GM12892 (cell line): ENCODE measurements at regions not wholly inside any gene's neighbourhood (a gene's known extent, or its start where the extent isn't known, plus 50 kb on each side); places are given as distances from the start of the nearest gene placed in this dataset.

Experiments used
- POLR2A ChIP-seq: IDR thresholded peaks from 2 replicates; pipeline ENCODE4 v1.6.1; 2011; ENCODE audit warnings: low read depth, low read length, control low read depth
- POLR2AphosphoS5 ChIP-seq: IDR thresholded peaks from 2 replicates; pipeline ENCODE4 v1.6.1; 2011; ENCODE audit warnings: low read depth, low read length, control low read depth
- TAF1 ChIP-seq: IDR thresholded peaks from 2 replicates; pipeline ENCODE4 v1.6.1; 2011; ENCODE audit warnings: low read depth, mild to moderate bottlenecking, control low read depth, low read length, borderline replicate concordance

DNA sequence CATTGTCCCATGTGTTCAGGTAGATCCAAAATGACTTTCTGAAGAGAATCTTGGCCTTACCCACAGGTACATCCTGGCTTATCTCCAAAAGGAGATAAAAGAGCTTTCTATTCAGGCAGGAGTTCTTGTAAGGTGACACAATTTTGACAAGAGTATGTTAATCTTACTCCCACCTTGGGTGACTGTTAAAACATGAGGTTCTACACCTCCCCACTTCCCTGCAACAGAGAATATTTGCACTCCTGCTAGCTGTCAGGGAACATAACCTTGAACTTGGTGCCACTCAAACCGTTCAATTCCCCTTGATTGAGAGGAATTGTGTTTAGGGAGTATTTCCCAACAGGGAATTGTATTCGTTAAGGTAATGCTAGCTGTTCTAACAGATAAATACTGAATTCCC, 372.5 kb upstream of the KLHL29 start:
- no peak for TF ChIP-seq POLR2A
- TF ChIP-seq POLR2AphosphoS5, result no peak
- TF ChIP-seq TAF1, result no peak
